Caco-2 (cell line): ENCODE measurements at regions not wholly inside any gene's neighbourhood (a gene's known extent, or its start where the extent isn't known, plus 50 kb on each side); places are given as distances from the start of the nearest gene placed in this dataset.

Experiments used
- BruUV-seq: library from RNA; stranded (reverse); fragments of 400-500 nt; replicated peaks from 2 replicates; lab custom pipeline; 2021; lab: Mats Ljungman, UMichigan
- CTCF ChIA-PET: fragments of 300-600 bp; sonication (Branson Sonifier 250); formaldehyde crosslinking; loops from one replicate; lab custom pipeline; 2022; ENCODE audit warnings: antibody characterized with exemption; lab: Charles Lee
- POLR2A ChIA-PET: fragments of 300-600 bp; sonication (Branson Sonifier 250); formaldehyde crosslinking; loops from one replicate; lab custom pipeline; 2022; ENCODE audit warnings: antibody characterized with exemption; lab: Charles Lee
- DNase-seq, 2 experiments: peaks; one replicate each; pipeline versions ENCODE4 v3.0.0 to v3.0.0-alpha.2; 2020 to 2022
- H3K27me3 ChIP-seq: replicated peaks from 2 replicates; pipeline ENCODE4 v1.6.0; 2011; ENCODE audit warnings: low read length; ENCODE audit not compliant: control insufficient read depth, insufficient read depth
- H3K36me3 ChIP-seq: 2 replicates; pipeline ENCODE4 v1.5.1; 2011; ENCODE audit warnings: low read length; ENCODE audit not compliant: control insufficient read depth, insufficient read depth
- H3K4me1 ChIP-seq: fragments of 250-450 bp; sonication (Bioruptor Pico); 2 replicates; pipeline ENCODE4 v1.5.1; 2020; ENCODE audit warnings: mild to moderate bottlenecking
- H3K4me3 ChIP-seq: 2 replicates; pipeline ENCODE4 v1.5.1; 2011; ENCODE audit warnings: low read depth, mild to moderate bottlenecking, control low read depth, low read length
- H3K9me3 ChIP-seq: fragments of 250-450 bp; sonication (Bioruptor Pico); 2 replicates; pipeline ENCODE4 v1.5.1; 2020; ENCODE audit warnings: mild to moderate bottlenecking, moderate library complexity
- H3K27ac Mint-ChIP-seq: one replicate; pipeline ENCODE4 v1.8.0; 2022; ENCODE audit warnings: mixed read lengths; ENCODE audit not compliant: unreplicated experiment
- H3K27me3 Mint-ChIP-seq: one replicate; pipeline ENCODE4 v1.8.0; 2022; ENCODE audit warnings: mixed read lengths; ENCODE audit not compliant: insufficient read depth, unreplicated experiment
- H3K36me3 Mint-ChIP-seq: one replicate; pipeline ENCODE4 v1.8.0; 2022; ENCODE audit warnings: mild to moderate bottlenecking, mixed read lengths; ENCODE audit not compliant: insufficient read depth, unreplicated experiment
- H3K4me1 Mint-ChIP-seq: one replicate; pipeline ENCODE4 v1.8.0; 2022; ENCODE audit warnings: low read depth, mixed read lengths; ENCODE audit not compliant: unreplicated experiment
- H3K4me3 Mint-ChIP-seq: one replicate; pipeline ENCODE4 v1.8.0; 2022; ENCODE audit warnings: mild to moderate bottlenecking, moderate library complexity, mixed read lengths; ENCODE audit not compliant: unreplicated experiment
- H3K9me3 Mint-ChIP-seq: one replicate; pipeline ENCODE4 v1.8.0; 2022; ENCODE audit warnings: mixed read lengths; ENCODE audit not compliant: unreplicated experiment
- intact Hi-C: fragments of 100-400 bp; cut with micrococcal nuclease; formaldehyde crosslinking; loops from one replicate; pipeline ENCODE4 v1.10.0; 2022; ENCODE audit not compliant: unreplicated experiment
- TF ChIP-seq, protein P1 (sequence below), 2 experiments: fragments of 200-600 bp in 1 of 2; IDR thresholded peaks; 1 replicate in 1 of 2; 2 replicates in 1 of 2; pipeline versions ENCODE4 v1.5.1 to v1.8.0; 2011 to 2022; ENCODE audit warnings: antibody characterized with exemption in 1 of 2, control low read depth in 1 of 2, inconsistent platforms in 1 of 2, low read depth in 1 of 2, low read length in 1 of 2, mild to moderate bottlenecking in 1 of 2, moderate library complexity in 1 of 2; ENCODE audit not compliant: insufficient read depth in 1 of 2, severe bottlenecking in 1 of 2, unreplicated experiment in 1 of 2

DNA sequence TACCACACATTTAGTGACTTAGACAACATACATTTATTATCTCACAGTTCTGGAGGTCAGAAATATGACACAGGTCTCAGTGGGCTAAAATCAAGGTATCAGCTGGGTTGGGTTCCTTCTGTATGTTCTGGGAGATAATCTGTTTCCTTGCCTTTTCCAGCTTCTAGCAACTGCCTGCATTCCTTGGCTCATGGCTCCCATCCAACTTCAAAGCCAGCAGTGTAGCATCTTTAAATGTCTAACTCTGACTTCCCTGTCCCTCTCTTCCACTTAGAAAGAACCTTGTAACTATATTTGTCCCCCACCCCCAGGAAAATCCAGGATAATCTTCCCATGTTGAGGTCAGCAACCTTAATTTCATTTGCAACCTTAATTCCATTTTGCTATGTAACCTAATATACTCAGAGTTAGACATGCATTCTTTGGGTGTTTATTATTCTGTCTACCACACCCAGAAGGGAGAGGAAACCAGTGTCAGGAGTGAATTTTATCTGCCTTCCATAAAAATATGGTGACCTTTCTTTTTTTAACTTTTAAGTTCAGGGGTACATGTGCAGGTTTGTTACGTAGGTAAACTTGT is 57.3 kb upstream of the SMIM30 start:
- TF ChIP-seq, protein P1, sequence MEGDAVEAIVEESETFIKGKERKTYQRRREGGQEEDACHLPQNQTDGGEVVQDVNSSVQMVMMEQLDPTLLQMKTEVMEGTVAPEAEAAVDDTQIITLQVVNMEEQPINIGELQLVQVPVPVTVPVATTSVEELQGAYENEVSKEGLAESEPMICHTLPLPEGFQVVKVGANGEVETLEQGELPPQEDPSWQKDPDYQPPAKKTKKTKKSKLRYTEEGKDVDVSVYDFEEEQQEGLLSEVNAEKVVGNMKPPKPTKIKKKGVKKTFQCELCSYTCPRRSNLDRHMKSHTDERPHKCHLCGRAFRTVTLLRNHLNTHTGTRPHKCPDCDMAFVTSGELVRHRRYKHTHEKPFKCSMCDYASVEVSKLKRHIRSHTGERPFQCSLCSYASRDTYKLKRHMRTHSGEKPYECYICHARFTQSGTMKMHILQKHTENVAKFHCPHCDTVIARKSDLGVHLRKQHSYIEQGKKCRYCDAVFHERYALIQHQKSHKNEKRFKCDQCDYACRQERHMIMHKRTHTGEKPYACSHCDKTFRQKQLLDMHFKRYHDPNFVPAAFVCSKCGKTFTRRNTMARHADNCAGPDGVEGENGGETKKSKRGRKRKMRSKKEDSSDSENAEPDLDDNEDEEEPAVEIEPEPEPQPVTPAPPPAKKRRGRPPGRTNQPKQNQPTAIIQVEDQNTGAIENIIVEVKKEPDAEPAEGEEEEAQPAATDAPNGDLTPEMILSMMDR (IDR thresholded peaks at IDR 0.05; ENCODE audit: insufficient read depth in 1 of 2, low read depth in 1 of 2, low read length in 1 of 2, severe bottlenecking in 1 of 2, unreplicated experiment in 1 of 2), result no peak
- no peak overlapping the region for H3K27ac Mint-ChIP-seq
- H3K4me3 Mint-ChIP-seq, result no peak overlapping the region
- no TSS peak for BruUV-seq
- POLR2A ChIA-PET, result no interaction called here
- peaks cover 1% of the 10 kb centered on the region for H3K9me3 Mint-ChIP-seq
- Histone ChIP-seq H3K4me3 (no peak overlapping the region), H3K4me1 (peaks cover 6% of the 10 kb centered on the region), H3K36me3 (no peaks in the 10 kb centered on the region), H3K27me3 (no peaks in the 10 kb centered on the region), H3K9me3 (no peaks in the 10 kb centered on the region; the same call in 1 of the 2 replicates)
- no peak for DNase-seq
- H3K36me3 Mint-ChIP-seq, result no peaks in the 10 kb centered on the region
- H3K4me1 Mint-ChIP-seq, result no peaks in the 10 kb centered on the region
- no peaks in the 10 kb centered on the region for H3K27me3 Mint-ChIP-seq
- intact Hi-C loops, result no loop called here
- CTCF ChIA-PET, result no interaction called here

DNA sequence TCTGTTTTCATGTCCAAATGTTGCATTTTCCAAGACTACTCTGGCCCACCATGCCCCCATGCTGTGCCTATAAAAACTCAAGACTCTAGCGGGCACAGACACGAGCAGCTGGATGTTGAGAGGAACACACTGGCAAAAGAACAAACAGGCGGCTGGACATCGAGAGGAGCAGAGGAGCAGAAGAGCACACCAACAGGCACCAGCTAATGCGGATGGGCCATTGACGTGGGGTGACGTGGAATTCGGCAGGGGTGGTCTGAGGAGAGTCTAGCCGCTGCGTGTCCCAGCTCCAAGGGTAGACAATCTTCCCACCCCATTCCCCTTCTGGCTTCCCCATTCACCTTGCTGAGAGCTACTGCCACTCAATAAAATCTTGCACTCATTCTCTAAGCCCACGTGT is 54.4 kb upstream of the SMIM30 start:
- no peaks in the 10 kb centered on the region for H3K4me1 ChIP-seq
- TF ChIP-seq, protein P1 (IDR thresholded peaks at IDR 0.05; ENCODE audit: insufficient read depth in 1 of 2, low read depth in 1 of 2, low read length in 1 of 2, severe bottlenecking in 1 of 2, unreplicated experiment in 1 of 2), result no peak
- DNase-seq, result no peak
- intact Hi-C loops, result no loop called here
- no peaks in the 10 kb centered on the region for H3K36me3 ChIP-seq
- no TSS peak for BruUV-seq
- Mint-ChIP-seq H3K9me3 (peaks cover 10% of the 10 kb centered on the region), H3K4me3 (no peak overlapping the region), H3K27me3 (no peaks in the 10 kb centered on the region), H3K36me3 (no peaks in the 10 kb centered on the region), H3K4me1 (peaks cover 6% of the 10 kb centered on the region), H3K27ac (no peak overlapping the region)
- H3K4me3 ChIP-seq, result no peak overlapping the region
- no peaks in the 10 kb centered on the region for H3K27me3 ChIP-seq
- ChIA-PET CTCF (no interaction called here), POLR2A (no interaction called here)
- H3K9me3 ChIP-seq, result no peaks in the 10 kb centered on the region

DNA sequence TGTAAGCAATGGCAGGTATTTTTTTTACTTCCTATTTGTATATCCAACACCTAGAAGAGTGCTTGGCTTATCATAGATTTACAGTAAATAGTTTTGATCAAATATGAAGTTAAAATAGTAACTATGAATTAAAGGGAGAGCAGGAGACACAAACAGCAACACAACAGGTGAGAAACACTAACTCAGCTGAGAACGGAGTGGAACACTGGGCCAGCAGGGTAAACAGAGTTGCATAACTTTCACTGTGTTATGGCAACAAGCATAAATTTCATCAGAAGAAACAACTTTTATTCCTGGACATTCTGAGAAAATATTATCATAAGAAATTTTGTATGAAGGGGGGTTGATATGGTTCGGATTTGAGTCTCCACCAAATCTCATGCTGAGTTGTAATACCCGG is 52.2 kb upstream of the SMIM30 start:
- POLR2A ChIA-PET, result no interaction called here
- Histone ChIP-seq H3K4me3 (no peak overlapping the region), H3K9me3 (no peaks in the 10 kb centered on the region), H3K36me3 (no peaks in the 10 kb centered on the region), H3K27me3 (no peaks in the 10 kb centered on the region), H3K4me1 (no peaks in the 10 kb centered on the region)
- Mint-ChIP-seq H3K4me1 (peaks cover 6% of the 10 kb centered on the region), H3K9me3 (peaks cover 10% of the 10 kb centered on the region), H3K36me3 (no peaks in the 10 kb centered on the region), H3K27me3 (no peaks in the 10 kb centered on the region), H3K27ac (no peak overlapping the region), H3K4me3 (no peak overlapping the region)
- no TSS peak for BruUV-seq
- TF ChIP-seq, protein P1 (IDR thresholded peaks at IDR 0.05; ENCODE audit: insufficient read depth in 1 of 2, low read depth in 1 of 2, low read length in 1 of 2, severe bottlenecking in 1 of 2, unreplicated experiment in 1 of 2), result no peak
- no peak for DNase-seq
- intact Hi-C loops, result no loop called here
- CTCF ChIA-PET, result no interaction called here
